ENCODE measurements at regions not wholly inside any gene's neighbourhood (a gene's known extent, or its start where the extent isn't known, plus 50 kb on each side); places are given as distances from the start of the nearest gene placed in this dataset.

- H3K4me1 ChIP-seq (ENCODE audit: control insufficient read depth, extremely low read depth, insufficient read depth, low read length) = peaks cover 11% of the 10 kb centered on the region
Measured at GRCh38 chr15:68482246-68482645, 50.3 kb upstream of the ITGA11 start.

DNA sequence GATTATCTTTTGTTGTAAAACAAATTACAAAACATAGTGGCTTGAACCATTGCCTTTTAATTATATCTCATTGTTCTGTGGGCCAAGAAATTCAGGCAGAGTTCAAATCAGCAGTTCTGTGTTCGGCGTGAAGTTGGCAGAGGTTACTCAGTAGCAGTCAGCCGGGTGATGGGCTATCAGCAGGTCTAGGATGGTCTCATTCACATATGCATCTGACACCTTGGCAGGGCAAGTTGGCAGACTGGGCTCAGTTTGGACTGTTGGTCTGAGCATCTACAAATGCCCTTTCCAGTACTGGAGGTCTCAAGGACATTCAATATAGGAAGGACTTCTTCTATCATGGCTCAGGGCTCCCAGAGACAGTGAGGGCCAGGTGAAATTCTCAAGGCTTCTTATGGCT lies 51.2 kb upstream of the ITGA11 start:
- Histone ChIP-seq H3K79me2 (ENCODE audit: control insufficient read depth, insufficient read depth, low read length) (no peaks in the 10 kb centered on the region), H3K4me2 (ENCODE audit: extremely low read depth, insufficient read depth, low read length) (no peak overlapping the region), H3K4me1 (ENCODE audit: control insufficient read depth, extremely low read depth, insufficient read depth, low read length) (peaks cover 11% of the 10 kb centered on the region), H2AFZ (ENCODE audit: low read length) (no peak overlapping the region), H3K36me3 (ENCODE audit: control insufficient read depth, insufficient read depth, low read length) (no peaks in the 10 kb centered on the region), H3K4me3 (replicated peaks in 1 of 4; ENCODE audit: control extremely low read depth in 1 of 4, insufficient read depth in 1 of 4, low read depth in 3 of 4, low read length in 4 of 4) (no peak overlapping the region), H3K27me3 (ENCODE audit: control insufficient read depth, insufficient read depth, low read length) (peaks cover 11% of the 10 kb centered on the region), H4K20me1 (ENCODE audit: control insufficient read depth, extremely low read depth, insufficient read depth, low read length) (no peaks in the 10 kb centered on the region), H3K27ac (ENCODE audit: insufficient read depth, low read length) (no peak overlapping the region), H3K9me3 (ENCODE audit: control insufficient read depth, insufficient read depth, low read depth, low read length) (no peaks in the 10 kb centered on the region), H3K9ac (ENCODE audit: insufficient read depth, low read length) (no peak overlapping the region)
- DNase-seq (ENCODE audit: low read depth in 2 of 2) = no peak
- TF ChIP-seq CTCF (conservative IDR thresholded peaks at IDR 0.05 in 1 of 2, IDR thresholded peaks at IDR 0.05 in 1 of 2; ENCODE audit: low read depth in 1 of 2, low read length in 2 of 2) (no peak), EZH2 (IDR thresholded peaks at IDR 0.05; ENCODE audit: low read length, missing control alignments) (no peak)

More at GRCh38 chr15:68482246-68482645, 50.3 kb upstream of the ITGA11 start:
- Histone ChIP-seq H3K79me2 (ENCODE audit: control insufficient read depth, insufficient read depth, low read length) (no peaks in the 10 kb centered on the region), H3K9me3 (ENCODE audit: control insufficient read depth, insufficient read depth, low read depth, low read length) (no peaks in the 10 kb centered on the region), H3K36me3 (ENCODE audit: control insufficient read depth, insufficient read depth, low read length) (no peaks in the 10 kb centered on the region), H3K9ac (ENCODE audit: insufficient read depth, low read length) (no peak overlapping the region), H3K4me3 (replicated peaks in 1 of 4; ENCODE audit: control extremely low read depth in 1 of 4, insufficient read depth in 1 of 4, low read depth in 3 of 4, low read length in 4 of 4) (no peak overlapping the region), H4K20me1 (ENCODE audit: control insufficient read depth, extremely low read depth, insufficient read depth, low read length) (no peaks in the 10 kb centered on the region), H3K27ac (ENCODE audit: insufficient read depth, low read length) (no peak overlapping the region), H2AFZ (ENCODE audit: low read length) (no peak overlapping the region), H3K27me3 (ENCODE audit: control insufficient read depth, insufficient read depth, low read length) (peaks cover 15% of the 10 kb centered on the region), H3K4me2 (ENCODE audit: extremely low read depth, insufficient read depth, low read length) (no peak overlapping the region)
- TF ChIP-seq CTCF (conservative IDR thresholded peaks at IDR 0.05 in 1 of 2, IDR thresholded peaks at IDR 0.05 in 1 of 2; ENCODE audit: low read depth in 1 of 2, low read length in 2 of 2) (no peak), EZH2 (IDR thresholded peaks at IDR 0.05; ENCODE audit: low read length, missing control alignments) (no peak)
- no peak for DNase-seq (ENCODE audit: low read depth in 2 of 2)

GRCh38 chr15:68484220-68484619 lies 52.3 kb upstream of the ITGA11 start:
- DNase-seq (ENCODE audit: low read depth in 2 of 2) = no peak
- no peak for TF ChIP-seq CTCF (conservative IDR thresholded peaks at IDR 0.05 in 1 of 2, IDR thresholded peaks at IDR 0.05 in 1 of 2; ENCODE audit: low read depth in 1 of 2, low read length in 2 of 2)
- H3K9ac ChIP-seq (ENCODE audit: insufficient read depth, low read length) = no peak overlapping the region
- no peak overlapping the region for H3K27ac ChIP-seq (ENCODE audit: insufficient read depth, low read length)
- peaks cover 7% of the 10 kb centered on the region for H3K27me3 ChIP-seq (ENCODE audit: control insufficient read depth, insufficient read depth, low read length)
- H3K4me3 ChIP-seq (replicated peaks in 1 of 4; ENCODE audit: control extremely low read depth in 1 of 4, insufficient read depth in 1 of 4, low read depth in 3 of 4, low read length in 4 of 4) = no peak overlapping the region
- no peaks in the 10 kb centered on the region for H3K36me3 ChIP-seq (ENCODE audit: control insufficient read depth, insufficient read depth, low read length)
- no peak overlapping the region for H3K4me2 ChIP-seq (ENCODE audit: extremely low read depth, insufficient read depth, low read length)
- no peaks in the 10 kb centered on the region for H3K9me3 ChIP-seq (ENCODE audit: control insufficient read depth, insufficient read depth, low read depth, low read length)
- H3K4me1 ChIP-seq (ENCODE audit: control insufficient read depth, extremely low read depth, insufficient read depth, low read length) = peaks cover 11% of the 10 kb centered on the region
- no peaks in the 10 kb centered on the region for H4K20me1 ChIP-seq (ENCODE audit: control insufficient read depth, extremely low read depth, insufficient read depth, low read length)
- H2AFZ ChIP-seq (ENCODE audit: low read length) = no peak overlapping the region
- no peaks in the 10 kb centered on the region for H3K79me2 ChIP-seq (ENCODE audit: control insufficient read depth, insufficient read depth, low read length)
